ENCODE measurements at regions not wholly inside any gene's neighbourhood (a gene's known extent, or its start where the extent isn't known, plus 50 kb on each side); places are given as distances from the start of the nearest gene placed in this dataset.

- TF ChIP-seq ARNTL (CRISPR knock-in tag; IDR thresholded peaks at IDR 0.05; ENCODE audit: borderline replicate concordance, low read depth) (no peak), ZNF565 (CRISPR knock-in tag; conservative IDR thresholded peaks at IDR 0.05; ENCODE audit: low read depth) (no peak), RARB (CRISPR knock-in tag; IDR thresholded peaks at IDR 0.05) (no peak)
Measured at GRCh38 chr1:166676981-166677380, 162.3 kb upstream of the POGK start.

Data from SK-N-SH treated with all-trans-retinoic acid at 6 μM for 48 hours (cell line).